Transverse colon (tissue), 4 donors: ENCODE measurements at regions not wholly inside any gene's neighbourhood (a gene's known extent, or its start where the extent isn't known, plus 50 kb on each side); places are given as distances from the start of the nearest gene placed in this dataset.

Experiments used
- DNase-seq: peaks from one replicate; pipeline ENCODE4 v3.0.0-alpha.2; 2019
- H3K27ac ChIP-seq, 4 donors: fragments of 200-600 bp; sonication (generic); 2 replicates each; pipeline ENCODE4 v1.5.1; 2016 to 2018; ENCODE audit warnings: inconsistent platforms in 4 of 4
- H3K27me3 ChIP-seq: fragments of 200-600 bp; sonication (generic); 2 replicates; pipeline ENCODE4 v1.5.1; 2017; ENCODE audit warnings: inconsistent platforms
- H3K36me3 ChIP-seq, 4 donors: fragments of 200-600 bp; sonication (generic); 2 replicates each; pipeline ENCODE4 v1.5.1; 2017 to 2019; ENCODE audit warnings: inconsistent platforms in 4 of 4
- H3K4me1 ChIP-seq, 4 donors: fragments of 200-600 bp; sonication (generic); 2 replicates each; pipeline ENCODE4 v1.5.1; 2017 to 2020; ENCODE audit warnings: inconsistent platforms in 4 of 4
- H3K4me3 ChIP-seq, 4 donors: fragments of 200-600 bp; sonication (generic); 1 replicate in 1 of 4; 2 replicates in 3 of 4; pipeline versions ENCODE4 v1.5.1 to v1.6.1; 2017 to 2019; ENCODE audit warnings: inconsistent platforms in 4 of 4
- H3K9me3 ChIP-seq, 2 donors: fragments of 200-600 bp; sonication (generic); 2 replicates each; pipeline ENCODE4 v1.5.1; 2017 to 2019; ENCODE audit warnings: inconsistent platforms in 2 of 2
- EP300 ChIP-seq: sonication (generic); formaldehyde crosslinking; IDR thresholded peaks from one replicate; pipeline ENCODE4 v1.6.1; 2017; ENCODE audit warnings: antibody characterized with exemption, low read depth
- POLR2A ChIP-seq: fragments of 450-650 bp; IDR thresholded peaks from one replicate; pipeline ENCODE4 v1.6.1; 2016; ENCODE audit warnings: antibody characterized with exemption, mild to moderate bottlenecking, moderate library complexity
- POLR2AphosphoS5 ChIP-seq, 3 donors: sonication (generic); formaldehyde crosslinking; IDR thresholded peaks; one replicate each; pipeline ENCODE4 v1.6.1; 2016; ENCODE audit warnings: antibody characterized with exemption in 3 of 3
- WGBS, 2 donors: methylation state at CpG; one replicate each; pipeline ENCODE4 v1.1.5; 2018; ENCODE audit warnings: low coverage in 1 of 2; 5-methylcytosine and 5-hydroxymethylcytosine counted together
- in situ Hi-C, 4 donors: fragments of 200-750 bp; cut with MboI; loops; one replicate each; pipeline versions ENCODE4 v1.15.0 to v1.15.1; 2017; ENCODE audit warnings: low sequenced_read_pairs in 3 of 4, low pct_ligation_motif_present in 1 of 4, low pct_unique_long_range_greater_than_20kb in 1 of 4
- intact Hi-C: fragments of 100-400 bp; cut with DNase I; formaldehyde crosslinking; loops from one replicate; pipeline ENCODE4 v1.15.1; 2023; ENCODE audit warnings: low total_unique reads
- TF ChIP-seq, protein P1 (sequence below), 5 experiments: fragments of 200-600 bp in 3 of 5; fragments of 450-650 bp in 2 of 5; sonication (generic) in 3 of 5; IDR thresholded peaks; 1 replicate in 2 of 5; 2 replicates in 3 of 5; pipeline ENCODE4 v1.5.1; 2016 to 2017; ENCODE audit warnings: antibody characterized with exemption in 5 of 5, inconsistent platforms in 3 of 5, mild to moderate bottlenecking in 2 of 5, moderate library complexity in 1 of 5

DNA sequence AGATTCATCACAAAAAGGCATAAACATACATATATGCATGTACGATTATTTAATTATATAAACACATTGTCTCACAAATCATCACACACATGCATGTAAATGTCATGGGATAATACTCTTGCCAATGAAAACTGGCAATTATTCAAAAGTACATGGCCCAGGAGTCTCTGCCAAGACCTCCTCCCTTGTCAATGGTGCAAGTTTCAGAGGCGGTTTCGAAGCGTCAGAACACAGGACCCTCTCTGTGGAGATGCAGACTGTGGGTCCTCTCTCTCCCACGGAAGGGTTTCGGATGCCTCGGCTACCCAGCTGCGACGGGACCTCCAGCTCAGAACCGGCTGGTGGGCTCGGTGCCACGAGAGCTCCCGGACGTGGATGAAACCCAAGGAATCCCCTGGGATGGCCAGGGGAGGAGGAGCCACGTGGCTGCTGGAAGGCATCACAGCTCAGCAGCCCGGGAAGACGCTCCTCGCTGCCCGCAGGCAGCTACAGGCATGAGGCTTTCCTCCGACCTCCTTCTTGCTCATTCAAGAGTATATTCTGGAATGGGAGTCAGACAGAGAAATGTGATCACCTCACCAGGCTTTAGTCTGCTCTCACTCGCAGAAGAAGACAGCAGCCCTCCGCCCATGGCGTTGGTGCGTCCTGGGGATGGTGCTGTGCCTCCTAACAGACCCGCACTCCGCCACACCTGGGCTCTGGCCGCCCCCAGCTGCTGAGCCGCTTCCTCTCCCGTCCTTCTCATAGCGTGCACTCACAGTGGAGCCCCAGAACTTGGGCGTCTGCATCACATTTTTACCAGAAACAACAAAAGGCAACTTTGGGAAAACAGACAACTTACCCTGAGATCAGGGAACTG, 308.8 kb downstream of the IRX2 start:
- intact Hi-C loops (no loop called here), in situ Hi-C loops (no loop called here)
- Histone ChIP-seq H3K27ac (no peak overlapping the region), H3K27me3 (no peaks in the 10 kb centered on the region), H3K4me3 (no peak overlapping the region), H3K36me3 (no peaks in the 10 kb centered on the region), H3K9me3 (no peaks in the 10 kb centered on the region), H3K4me1 (no peaks in the 10 kb centered on the region)
- DNase-seq, result no peak
- TF ChIP-seq POLR2AphosphoS5 (IDR thresholded peaks at IDR 0.05), result no peak
- TF ChIP-seq EP300, result no peak
- TF ChIP-seq, protein P1, sequence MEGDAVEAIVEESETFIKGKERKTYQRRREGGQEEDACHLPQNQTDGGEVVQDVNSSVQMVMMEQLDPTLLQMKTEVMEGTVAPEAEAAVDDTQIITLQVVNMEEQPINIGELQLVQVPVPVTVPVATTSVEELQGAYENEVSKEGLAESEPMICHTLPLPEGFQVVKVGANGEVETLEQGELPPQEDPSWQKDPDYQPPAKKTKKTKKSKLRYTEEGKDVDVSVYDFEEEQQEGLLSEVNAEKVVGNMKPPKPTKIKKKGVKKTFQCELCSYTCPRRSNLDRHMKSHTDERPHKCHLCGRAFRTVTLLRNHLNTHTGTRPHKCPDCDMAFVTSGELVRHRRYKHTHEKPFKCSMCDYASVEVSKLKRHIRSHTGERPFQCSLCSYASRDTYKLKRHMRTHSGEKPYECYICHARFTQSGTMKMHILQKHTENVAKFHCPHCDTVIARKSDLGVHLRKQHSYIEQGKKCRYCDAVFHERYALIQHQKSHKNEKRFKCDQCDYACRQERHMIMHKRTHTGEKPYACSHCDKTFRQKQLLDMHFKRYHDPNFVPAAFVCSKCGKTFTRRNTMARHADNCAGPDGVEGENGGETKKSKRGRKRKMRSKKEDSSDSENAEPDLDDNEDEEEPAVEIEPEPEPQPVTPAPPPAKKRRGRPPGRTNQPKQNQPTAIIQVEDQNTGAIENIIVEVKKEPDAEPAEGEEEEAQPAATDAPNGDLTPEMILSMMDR (IDR thresholded peaks at IDR 0.05), result no peak
- no peak for TF ChIP-seq POLR2A
- 84 to 87% methylated on average over 7 to 31 of the region's 31 CpGs for WGBS, 2 donors

DNA sequence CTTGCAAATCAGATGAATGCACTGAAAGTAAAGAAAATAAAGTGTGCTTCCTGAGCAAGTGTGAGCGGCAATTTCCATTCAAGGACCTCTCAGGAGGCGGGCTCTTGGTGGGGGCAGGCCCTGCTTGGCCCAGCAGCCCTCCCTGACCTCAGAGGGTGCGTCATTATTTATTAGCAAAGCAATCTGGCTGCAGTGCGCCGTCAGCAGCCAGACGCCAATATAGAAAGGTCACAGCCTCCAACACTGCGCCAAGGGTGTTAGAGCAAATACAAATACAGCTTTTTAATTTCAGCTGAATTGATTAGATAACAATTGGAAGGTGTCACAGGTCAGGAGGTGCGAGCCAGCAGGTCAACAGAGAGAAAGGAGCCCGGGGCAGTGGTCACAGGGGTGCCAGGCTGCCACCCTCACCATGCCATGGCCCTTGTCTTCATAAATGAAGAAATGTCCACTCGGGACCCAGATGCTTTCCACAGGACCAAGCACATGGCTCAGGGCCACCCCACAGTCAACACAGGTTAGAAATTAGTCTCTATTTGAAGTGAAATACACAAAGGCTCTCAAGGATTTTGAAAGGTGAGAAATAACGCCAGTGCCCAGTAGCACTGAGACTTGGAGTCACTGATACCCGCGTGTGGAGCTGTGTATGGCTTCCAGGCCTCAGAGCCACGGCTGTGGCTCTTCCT, 309.8 kb downstream of the IRX2 start:
- intact Hi-C loops, result no loop called here
- H3K27me3 ChIP-seq, result no peaks in the 10 kb centered on the region
- H3K36me3 ChIP-seq, result no peaks in the 10 kb centered on the region
- H3K4me3 ChIP-seq, result no peak overlapping the region
- WGBS, 2 donors, result 47 to 59% methylated on average over 7 to 14 of the region's 14 CpGs
- no peaks in the 10 kb centered on the region for H3K4me1 ChIP-seq
- no peak overlapping the region for H3K27ac ChIP-seq
- DNase-seq, result no peak
- in situ Hi-C loops, result no loop called here
- TF ChIP-seq, protein P1 (IDR thresholded peaks at IDR 0.05), result no peak
- TF ChIP-seq EP300, result no peak
- no peak for TF ChIP-seq POLR2AphosphoS5 (IDR thresholded peaks at IDR 0.05)
- no peak for TF ChIP-seq POLR2A
- no peaks in the 10 kb centered on the region for H3K9me3 ChIP-seq

DNA sequence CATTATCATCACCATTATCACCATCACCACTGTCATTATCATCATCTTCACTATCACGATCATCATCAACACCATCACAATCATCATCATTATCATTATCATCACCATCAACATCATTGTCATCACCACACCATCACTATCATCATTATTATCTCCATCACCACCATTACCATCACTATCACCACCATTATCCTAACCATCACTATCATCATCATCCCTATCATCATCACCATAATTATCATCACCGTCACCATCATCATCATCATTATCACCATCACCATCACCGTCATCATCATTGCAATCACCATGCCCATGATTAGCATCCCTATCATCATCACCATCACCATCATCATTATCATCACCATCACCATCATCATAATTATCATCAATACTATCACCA, 311.9 kb downstream of the IRX2 start:
- no peak for DNase-seq
- Histone ChIP-seq H3K27me3 (no peaks in the 10 kb centered on the region), H3K4me1 (no peaks in the 10 kb centered on the region), H3K27ac (no peak overlapping the region), H3K4me3 (no peak overlapping the region), H3K36me3 (no peaks in the 10 kb centered on the region), H3K9me3 (no peaks in the 10 kb centered on the region)
- in situ Hi-C loops (no loop called here), intact Hi-C loops (no loop called here)
- TF ChIP-seq POLR2A, result no peak
- TF ChIP-seq EP300, result no peak
- TF ChIP-seq POLR2AphosphoS5 (IDR thresholded peaks at IDR 0.05), result no peak
- TF ChIP-seq, protein P1 (IDR thresholded peaks at IDR 0.05), result no peak
- WGBS, 2 donors, result 90 to 95% methylated on average over 3 of the region's 3 CpGs

DNA sequence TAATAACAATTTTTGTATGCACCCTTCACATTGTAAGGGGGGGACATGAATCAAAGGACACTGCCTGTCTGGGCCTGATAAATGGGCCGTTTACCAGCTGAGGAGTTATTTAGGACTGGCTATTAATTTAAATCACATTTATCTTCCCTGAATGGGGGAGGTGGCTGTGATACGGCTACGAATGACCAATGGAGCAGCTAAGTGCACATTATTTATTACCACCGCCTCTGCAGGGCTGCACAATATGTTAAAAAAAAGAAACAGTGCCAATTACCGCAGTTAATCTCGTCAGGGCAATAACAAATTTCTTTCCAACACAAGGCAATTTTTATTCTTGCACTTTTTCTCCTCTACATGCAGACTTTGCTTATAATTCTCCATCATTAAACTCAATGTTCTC, 318.4 kb downstream of the IRX2 start:
- Histone ChIP-seq H3K36me3 (no peaks in the 10 kb centered on the region), H3K4me1 (no peaks in the 10 kb centered on the region), H3K27ac (no peak overlapping the region), H3K27me3 (no peaks in the 10 kb centered on the region), H3K9me3 (no peaks in the 10 kb centered on the region), H3K4me3 (no peak overlapping the region)
- WGBS, 2 donors, result 57 to 62% methylated on average over 6 of the region's 6 CpGs
- no peak for TF ChIP-seq POLR2A
- no peak for TF ChIP-seq POLR2AphosphoS5 (IDR thresholded peaks at IDR 0.05)
- TF ChIP-seq, protein P1 (IDR thresholded peaks at IDR 0.05), result no peak
- no peak for TF ChIP-seq EP300
- DNase-seq, result no peak
- intact Hi-C loops, result no loop called here
- in situ Hi-C loops, result no loop called here
